DOHH2 (cell line): ENCODE measurements at regions not wholly inside any gene's neighbourhood (a gene's known extent, or its start where the extent isn't known, plus 50 kb on each side); places are given as distances from the start of the nearest gene placed in this dataset.

Source experiments
- H3F3A ChIP-seq: fragments of 200-600 bp; sonication (generic), shearing (Covaris generic); 2 replicates; pipeline ENCODE4 v1.6.0; 2016; ENCODE audit warnings: antibody characterized with exemption, mild to moderate bottlenecking; ENCODE audit not compliant: control insufficient read depth, insufficient read depth
- H3K27ac ChIP-seq: fragments of 200-600 bp; sonication (generic); 2 replicates; pipeline ENCODE4 v1.5.1; 2014; ENCODE audit warnings: low read depth, mild to moderate bottlenecking, low read length, moderate library complexity
- H3K27me3 ChIP-seq: fragments of 200-600 bp; sonication (generic); 2 replicates; pipeline ENCODE4 v1.6.1; 2014; ENCODE audit warnings: mild to moderate bottlenecking, low read length, mixed read lengths; ENCODE audit not compliant: control insufficient read depth
- H3K36me3 ChIP-seq: fragments of 200-600 bp; sonication (generic); 2 replicates; pipeline ENCODE4 v1.6.1; 2014; ENCODE audit warnings: mild to moderate bottlenecking, low read length, moderate library complexity, mixed read lengths; ENCODE audit not compliant: control insufficient read depth
- H3K4me1 ChIP-seq: fragments of 200-600 bp; sonication (generic); 2 replicates; pipeline ENCODE4 v1.6.1; 2014; ENCODE audit warnings: mild to moderate bottlenecking, low read length, mixed read lengths; ENCODE audit not compliant: control insufficient read depth
- H3K4me2 ChIP-seq: fragments of 200-600 bp; sonication (generic); 2 replicates; pipeline ENCODE4 v1.6.0; 2014; ENCODE audit warnings: mild to moderate bottlenecking, low read length, moderate library complexity
- H3K4me3 ChIP-seq: fragments of 200-600 bp; sonication (generic); 2 replicates; pipeline ENCODE4 v1.5.1; 2014; ENCODE audit warnings: mild to moderate bottlenecking, low read length, mixed read lengths
- H3K79me2 ChIP-seq: fragments of 200-600 bp; sonication (generic); 2 replicates; pipeline ENCODE4 v1.6.1; 2014; ENCODE audit warnings: mild to moderate bottlenecking, low read length, mixed read lengths; ENCODE audit not compliant: control insufficient read depth
- H3K9me2 ChIP-seq: fragments of 200-600 bp; sonication (generic); replicated peaks from 2 replicates; pipeline ENCODE4 v1.6.1; 2014; ENCODE audit warnings: mild to moderate bottlenecking, low read length, mixed read lengths; ENCODE audit not compliant: control insufficient read depth
- H3K9me3 ChIP-seq: fragments of 200-600 bp; sonication (generic); 2 replicates; pipeline ENCODE4 v1.6.1; 2014; ENCODE audit warnings: antibody characterized with exemption, low read length, mixed read lengths; ENCODE audit not compliant: control insufficient read depth, insufficient read depth
- H4K20me1 ChIP-seq: fragments of 200-600 bp; sonication (generic); 2 replicates; pipeline ENCODE4 v1.6.0; 2014; ENCODE audit warnings: low read depth, mild to moderate bottlenecking, antibody characterized with exemption, low read length, moderate library complexity; ENCODE audit not compliant: control insufficient read depth, insufficient read depth
- CTCF ChIP-seq: fragments of 200-600 bp; sonication (generic); IDR thresholded peaks from one replicate; pipeline ENCODE4 v1.5.1; 2014; ENCODE audit warnings: antibody characterized with exemption, mild to moderate bottlenecking, low read depth, low read length; ENCODE audit not compliant: poor library complexity, severe bottlenecking
- EZH2phosphoT487 ChIP-seq: fragments of 200-600 bp; sonication (generic); IDR thresholded peaks from 2 replicates; pipeline ENCODE4 v1.6.1; 2017; ENCODE audit warnings: borderline replicate concordance, mild to moderate bottlenecking, antibody characterized with exemption, low read length, moderate library complexity, mixed read lengths

- Histone ChIP-seq H3K27ac (no peak overlapping the region), H3K4me1 (no peaks in the 10 kb centered on the region), H3F3A (no peaks in the 10 kb centered on the region), H3K9me2 (no peaks in the 10 kb centered on the region), H3K79me2 (no peaks in the 10 kb centered on the region), H3K9me3 (no peaks in the 10 kb centered on the region), H3K27me3 (no peaks in the 10 kb centered on the region), H3K4me2 (no peak overlapping the region), H3K36me3 (no peaks in the 10 kb centered on the region), H4K20me1 (no peaks in the 10 kb centered on the region), H3K4me3 (no peak overlapping the region)
- TF ChIP-seq CTCF (no peak), EZH2phosphoT487 (no peak)
These were observed 216.7 kb downstream of the VRK1 start for GRCh38 chr14:97013878-97014277.

- Histone ChIP-seq H3K4me3 (no peak overlapping the region), H3F3A (no peaks in the 10 kb centered on the region), H3K27me3 (no peaks in the 10 kb centered on the region), H3K9me3 (no peaks in the 10 kb centered on the region), H3K36me3 (no peaks in the 10 kb centered on the region), H4K20me1 (no peaks in the 10 kb centered on the region), H3K4me2 (no peak overlapping the region), H3K79me2 (no peaks in the 10 kb centered on the region), H3K4me1 (peaks cover 16% of the 10 kb centered on the region), H3K9me2 (no peaks in the 10 kb centered on the region), H3K27ac (no peak overlapping the region)
- TF ChIP-seq EZH2phosphoT487 (no peak), CTCF (no peak)
These were observed 223.8 kb downstream of the VRK1 start for GRCh38 chr14:97021001-97021400.

GRCh38 chr14:97021571-97022168 is 224.5 kb downstream of the VRK1 start:
- no peaks in the 10 kb centered on the region for H3K36me3 ChIP-seq
- H3K27me3 ChIP-seq: no peaks in the 10 kb centered on the region
- H3K9me3 ChIP-seq: no peaks in the 10 kb centered on the region
- H3K4me2 ChIP-seq: no peak overlapping the region
- H3F3A ChIP-seq: no peaks in the 10 kb centered on the region
- H3K27ac ChIP-seq: no peak overlapping the region
- TF ChIP-seq CTCF (no peak), EZH2phosphoT487 (no peak)
- no peaks in the 10 kb centered on the region for H4K20me1 ChIP-seq
- H3K4me3 ChIP-seq: no peak overlapping the region
- H3K4me1 ChIP-seq: peaks cover 21% of the 10 kb centered on the region
- no peaks in the 10 kb centered on the region for H3K79me2 ChIP-seq
- no peaks in the 10 kb centered on the region for H3K9me2 ChIP-seq

GRCh38 chr14:97022741-97023140 is 225.6 kb downstream of the VRK1 start:
- Histone ChIP-seq H3K27ac (no peak overlapping the region), H4K20me1 (no peaks in the 10 kb centered on the region), H3K4me1 (peaks cover 21% of the 10 kb centered on the region), H3K4me2 (no peak overlapping the region), H3K4me3 (no peak overlapping the region), H3K79me2 (no peaks in the 10 kb centered on the region), H3K9me2 (no peaks in the 10 kb centered on the region), H3K27me3 (no peaks in the 10 kb centered on the region), H3K9me3 (no peaks in the 10 kb centered on the region), H3K36me3 (no peaks in the 10 kb centered on the region), H3F3A (no peaks in the 10 kb centered on the region)
- TF ChIP-seq CTCF: no peak
- no peak for TF ChIP-seq EZH2phosphoT487
